HL-60 (cell line): ENCODE measurements at regions not wholly inside any gene's neighbourhood (a gene's known extent, or its start where the extent isn't known, plus 50 kb on each side); places are given as distances from the start of the nearest gene placed in this dataset.

Source experiments
- CTCF ChIP-seq: IDR thresholded peaks from one replicate; pipeline ENCODE4 v1.5.1; 2011; ENCODE audit warnings: low read length, control low read depth, inconsistent platforms; ENCODE audit not compliant: insufficient read depth
- GABPA ChIP-seq: IDR thresholded peaks from 2 replicates; pipeline ENCODE4 v1.6.1; 2012; ENCODE audit warnings: low read depth
- POLR2AphosphoS5 ChIP-seq: IDR thresholded peaks from 2 replicates; pipeline ENCODE4 v1.6.1; 2012; ENCODE audit warnings: low read depth
- SPI1 ChIP-seq: IDR thresholded peaks from 2 replicates; pipeline ENCODE4 v1.6.1; 2012; ENCODE audit warnings: low read depth, mild to moderate bottlenecking, borderline replicate concordance

GRCh38 chr2:4404363-4404762 lies 701.0 kb downstream of the DCDC2C start:
- TF ChIP-seq SPI1 (no peak), CTCF (no peak), GABPA (no peak), POLR2AphosphoS5 (no peak)
